DND-41 (cell line): ENCODE measurements at regions not wholly inside any gene's neighbourhood (a gene's known extent, or its start where the extent isn't known, plus 50 kb on each side); places are given as distances from the start of the nearest gene placed in this dataset.

Experiments used
- ATAC-seq: fragments of 200-7000 bp; cut with Tn5 transposase; 3 replicates; pipeline ENCODE4 v1.9.1; 2021; ENCODE audit warnings: low read depth; ENCODE audit not compliant: insufficient read depth
- DNase-seq: peaks from one replicate; pipeline ENCODE4 v3.0.0-alpha.2; 2020
- H2AFZ ChIP-seq: 2 replicates; pipeline ENCODE4 v1.6.0; 2012; ENCODE audit warnings: low read depth, low read length
- H3K27ac ChIP-seq: 2 replicates; pipeline ENCODE4 v1.5.1; 2012; ENCODE audit warnings: low read length, inconsistent platforms
- H3K27me3 ChIP-seq: fragments of 200-600 bp; sonication (generic); 2 replicates; pipeline ENCODE4 v1.6.0; 2012; ENCODE audit warnings: low read length, mild to moderate bottlenecking, inconsistent platforms; ENCODE audit not compliant: insufficient read depth, poor library complexity
- H3K36me3 ChIP-seq: 2 replicates; pipeline ENCODE4 v1.5.1; 2012; ENCODE audit warnings: low read length, inconsistent platforms; ENCODE audit not compliant: insufficient read depth
- H3K4me1 ChIP-seq: 2 replicates; pipeline ENCODE4 v1.5.1; 2012; ENCODE audit warnings: mild to moderate bottlenecking, low read length; ENCODE audit not compliant: insufficient read depth
- H3K4me2 ChIP-seq: 2 replicates; pipeline ENCODE4 v1.6.0; 2012; ENCODE audit warnings: mild to moderate bottlenecking, moderate library complexity, low read length, inconsistent platforms; ENCODE audit not compliant: insufficient read depth
- H3K4me3 ChIP-seq, 2 experiments: fragments of 200-600 bp in 1 of 2; shearing (Covaris generic) in 1 of 2; 2 replicates each; pipeline ENCODE4 v1.5.1; 2012 to 2016; ENCODE audit warnings: inconsistent platforms in 2 of 2, low read length in 2 of 2, mild to moderate bottlenecking in 2 of 2, low read depth in 1 of 2, moderate library complexity in 1 of 2
- H3K79me2 ChIP-seq: 2 replicates; pipeline ENCODE4 v1.6.0; 2012; ENCODE audit warnings: low read length, inconsistent platforms; ENCODE audit not compliant: insufficient read depth
- H3K9ac ChIP-seq: 2 replicates; pipeline ENCODE4 v1.6.0; 2012; ENCODE audit warnings: low read depth, mild to moderate bottlenecking, inconsistent platforms, low read length, moderate library complexity
- H3K9me3 ChIP-seq: 2 replicates; pipeline ENCODE4 v1.5.1; 2012; ENCODE audit warnings: low read length, moderate library complexity, mild to moderate bottlenecking, inconsistent platforms; ENCODE audit not compliant: insufficient read depth, severe bottlenecking
- H4K20me1 ChIP-seq: 2 replicates; pipeline ENCODE4 v1.6.0; 2012; ENCODE audit warnings: low read length; ENCODE audit not compliant: insufficient read depth
- EZH2 ChIP-seq: IDR thresholded peaks from 3 replicates; pipeline ENCODE4 v1.6.1; 2012; ENCODE audit warnings: borderline replicate concordance, low read depth, mild to moderate bottlenecking, moderate library complexity, low read length, inconsistent platforms; ENCODE audit not compliant: severe bottlenecking
- TF ChIP-seq, protein P1 (sequence below): IDR thresholded peaks from 2 replicates; pipeline ENCODE4 v1.5.1; 2012; ENCODE audit warnings: borderline replicate concordance, low read length, moderate library complexity, mild to moderate bottlenecking; ENCODE audit not compliant: poor library complexity, severe bottlenecking; ENCODE audit errors: extremely low read depth

DNA sequence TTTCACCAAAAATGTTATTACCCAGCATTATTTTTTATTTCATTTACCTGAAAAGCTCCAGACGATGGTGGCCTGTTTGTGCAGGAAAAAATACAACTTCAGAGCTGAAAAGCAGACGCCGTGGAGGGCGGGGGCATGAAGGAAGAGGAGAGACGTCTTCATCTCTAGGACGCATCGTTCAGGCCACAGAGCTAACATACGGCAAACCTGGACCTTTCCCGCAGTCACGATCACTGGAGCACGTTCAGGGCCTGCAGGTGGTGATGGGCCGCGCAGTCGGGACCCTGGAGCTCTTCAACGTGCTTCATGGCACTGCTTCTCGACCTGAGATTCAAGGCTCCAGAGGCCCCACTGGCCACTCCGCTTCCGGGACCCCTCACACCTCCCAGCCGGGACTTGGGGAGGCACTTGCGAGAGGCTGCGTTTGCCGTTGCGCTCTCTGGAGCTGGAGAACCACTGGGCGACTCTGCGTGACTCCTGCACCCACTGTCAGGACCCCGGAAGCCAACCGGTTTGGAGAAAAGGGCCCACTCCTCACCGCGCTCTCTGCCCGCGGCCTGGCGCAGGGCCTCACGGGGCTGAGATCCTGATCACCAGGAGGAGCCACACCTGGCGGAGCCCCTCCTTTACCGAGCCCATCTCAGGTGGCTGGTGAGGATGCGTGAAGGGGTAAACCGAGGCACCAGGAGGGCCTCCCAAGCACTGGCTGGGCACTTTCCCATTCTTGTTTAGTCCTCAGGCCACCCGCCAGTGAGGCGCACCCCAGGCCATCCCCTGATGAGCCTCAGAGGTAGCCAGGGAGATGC is 164.4 kb upstream of the AFDN start:
- no peak overlapping the region for H3K4me2 ChIP-seq
- no peaks in the 10 kb centered on the region for H3K79me2 ChIP-seq
- no peaks in the 10 kb centered on the region for H3K4me1 ChIP-seq
- ATAC-seq (no peak), DNase-seq (no peak)
- H4K20me1 ChIP-seq: no peaks in the 10 kb centered on the region
- H3K27ac ChIP-seq: no peak overlapping the region
- H3K36me3 ChIP-seq: no peaks in the 10 kb centered on the region
- H3K9ac ChIP-seq: no peak overlapping the region
- no peaks in the 10 kb centered on the region for H3K9me3 ChIP-seq
- H3K4me3 ChIP-seq: no peak overlapping the region
- TF ChIP-seq EZH2: no peak
- TF ChIP-seq, protein P1, sequence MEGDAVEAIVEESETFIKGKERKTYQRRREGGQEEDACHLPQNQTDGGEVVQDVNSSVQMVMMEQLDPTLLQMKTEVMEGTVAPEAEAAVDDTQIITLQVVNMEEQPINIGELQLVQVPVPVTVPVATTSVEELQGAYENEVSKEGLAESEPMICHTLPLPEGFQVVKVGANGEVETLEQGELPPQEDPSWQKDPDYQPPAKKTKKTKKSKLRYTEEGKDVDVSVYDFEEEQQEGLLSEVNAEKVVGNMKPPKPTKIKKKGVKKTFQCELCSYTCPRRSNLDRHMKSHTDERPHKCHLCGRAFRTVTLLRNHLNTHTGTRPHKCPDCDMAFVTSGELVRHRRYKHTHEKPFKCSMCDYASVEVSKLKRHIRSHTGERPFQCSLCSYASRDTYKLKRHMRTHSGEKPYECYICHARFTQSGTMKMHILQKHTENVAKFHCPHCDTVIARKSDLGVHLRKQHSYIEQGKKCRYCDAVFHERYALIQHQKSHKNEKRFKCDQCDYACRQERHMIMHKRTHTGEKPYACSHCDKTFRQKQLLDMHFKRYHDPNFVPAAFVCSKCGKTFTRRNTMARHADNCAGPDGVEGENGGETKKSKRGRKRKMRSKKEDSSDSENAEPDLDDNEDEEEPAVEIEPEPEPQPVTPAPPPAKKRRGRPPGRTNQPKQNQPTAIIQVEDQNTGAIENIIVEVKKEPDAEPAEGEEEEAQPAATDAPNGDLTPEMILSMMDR: no peak
- no peak overlapping the region for H2AFZ ChIP-seq
- H3K27me3 ChIP-seq: no peaks in the 10 kb centered on the region

DNA sequence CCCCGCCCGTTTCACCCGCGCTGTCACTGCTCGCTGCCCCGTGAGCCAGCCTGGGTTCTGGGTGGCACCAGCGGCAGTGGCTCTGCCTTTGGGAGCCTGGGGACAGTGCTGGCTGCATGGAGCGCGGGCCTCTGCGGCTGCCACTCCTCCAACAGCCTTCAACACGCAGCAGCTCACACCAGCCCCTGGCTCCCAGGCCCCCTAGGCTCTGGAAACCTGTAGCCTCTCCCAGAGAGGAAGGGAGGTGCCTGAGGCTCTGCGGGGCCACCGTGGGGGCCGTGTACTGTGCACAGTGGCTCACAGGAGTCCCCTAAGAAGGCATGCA is 163.9 kb upstream of the AFDN start:
- no peaks in the 10 kb centered on the region for H3K4me1 ChIP-seq
- no peaks in the 10 kb centered on the region for H3K27me3 ChIP-seq
- ATAC-seq: no peak
- H3K79me2 ChIP-seq: no peaks in the 10 kb centered on the region
- TF ChIP-seq, protein P1: no peak
- no peak for TF ChIP-seq EZH2
- H3K9me3 ChIP-seq: no peaks in the 10 kb centered on the region
- no peak overlapping the region for H3K27ac ChIP-seq
- H3K9ac ChIP-seq: no peak overlapping the region
- no peaks in the 10 kb centered on the region for H4K20me1 ChIP-seq
- no peak overlapping the region for H3K4me3 ChIP-seq
- no peak overlapping the region for H2AFZ ChIP-seq
- H3K4me2 ChIP-seq: no peak overlapping the region
- no peaks in the 10 kb centered on the region for H3K36me3 ChIP-seq
- no peak for DNase-seq

DNA sequence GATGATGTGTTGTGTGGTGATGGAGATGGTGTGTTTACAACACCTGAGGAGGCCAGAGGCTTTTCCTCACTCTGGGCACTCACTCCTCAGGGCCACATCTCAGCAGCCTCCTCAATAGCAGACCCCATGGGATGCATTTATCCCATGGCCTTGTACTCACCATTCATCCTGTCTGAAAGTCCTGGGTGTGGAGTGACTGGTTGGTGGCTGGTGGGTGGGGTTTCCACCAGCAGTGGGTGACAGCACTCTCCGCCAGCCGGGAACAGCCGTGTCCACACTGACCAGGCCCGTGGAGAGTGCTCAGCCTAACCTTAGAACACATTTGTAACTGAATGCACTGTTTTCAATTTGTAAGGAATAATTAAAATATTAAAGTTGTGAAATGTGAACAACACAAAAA is 163.4 kb upstream of the AFDN start:
- H3K27me3 ChIP-seq: no peaks in the 10 kb centered on the region

More for the DNA sequence above, 163.4 kb upstream of the AFDN start:
- Histone ChIP-seq H3K36me3 (no peaks in the 10 kb centered on the region), H4K20me1 (no peaks in the 10 kb centered on the region), H3K4me1 (no peaks in the 10 kb centered on the region), H3K27ac (no peak overlapping the region), H2AFZ (no peak overlapping the region), H3K4me3 (no peak overlapping the region), H3K9ac (no peak overlapping the region), H3K4me2 (no peak overlapping the region), H3K79me2 (no peaks in the 10 kb centered on the region), H3K9me3 (no peaks in the 10 kb centered on the region)
- ATAC-seq: no peak
- no peak for DNase-seq
- TF ChIP-seq, protein P1: no peak
- no peak for TF ChIP-seq EZH2
